GM12872 (cell line): ENCODE measurements at regions not wholly inside any gene's neighbourhood (a gene's known extent, or its start where the extent isn't known, plus 50 kb on each side); places are given as distances from the start of the nearest gene placed in this dataset.

Experiments used
- TF ChIP-seq, protein P1 (sequence below): IDR thresholded peaks from 3 replicates; pipeline ENCODE4 v1.5.1; 2011; ENCODE audit warnings: low read depth, mild to moderate bottlenecking, low read length, moderate library complexity; ENCODE audit not compliant: insufficient read depth

DNA sequence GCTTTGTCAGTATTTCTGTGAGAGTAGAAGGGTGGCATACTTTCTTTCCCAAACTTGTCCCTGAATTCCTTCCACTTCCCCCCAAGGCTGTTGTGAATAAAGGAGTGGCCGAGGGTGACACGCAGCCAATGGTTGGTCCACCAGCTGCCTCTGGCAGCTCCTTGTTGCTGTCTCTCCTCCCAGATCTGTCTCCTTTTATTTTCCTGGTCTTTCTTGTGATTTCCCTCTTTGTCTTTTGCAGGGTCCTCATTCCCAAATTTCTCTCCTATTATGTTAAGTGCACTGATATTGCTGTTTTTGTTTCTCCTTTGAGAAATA, 137.5 kb upstream of the HMHB1 start:
- TF ChIP-seq, protein P1, sequence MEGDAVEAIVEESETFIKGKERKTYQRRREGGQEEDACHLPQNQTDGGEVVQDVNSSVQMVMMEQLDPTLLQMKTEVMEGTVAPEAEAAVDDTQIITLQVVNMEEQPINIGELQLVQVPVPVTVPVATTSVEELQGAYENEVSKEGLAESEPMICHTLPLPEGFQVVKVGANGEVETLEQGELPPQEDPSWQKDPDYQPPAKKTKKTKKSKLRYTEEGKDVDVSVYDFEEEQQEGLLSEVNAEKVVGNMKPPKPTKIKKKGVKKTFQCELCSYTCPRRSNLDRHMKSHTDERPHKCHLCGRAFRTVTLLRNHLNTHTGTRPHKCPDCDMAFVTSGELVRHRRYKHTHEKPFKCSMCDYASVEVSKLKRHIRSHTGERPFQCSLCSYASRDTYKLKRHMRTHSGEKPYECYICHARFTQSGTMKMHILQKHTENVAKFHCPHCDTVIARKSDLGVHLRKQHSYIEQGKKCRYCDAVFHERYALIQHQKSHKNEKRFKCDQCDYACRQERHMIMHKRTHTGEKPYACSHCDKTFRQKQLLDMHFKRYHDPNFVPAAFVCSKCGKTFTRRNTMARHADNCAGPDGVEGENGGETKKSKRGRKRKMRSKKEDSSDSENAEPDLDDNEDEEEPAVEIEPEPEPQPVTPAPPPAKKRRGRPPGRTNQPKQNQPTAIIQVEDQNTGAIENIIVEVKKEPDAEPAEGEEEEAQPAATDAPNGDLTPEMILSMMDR: no peak

DNA sequence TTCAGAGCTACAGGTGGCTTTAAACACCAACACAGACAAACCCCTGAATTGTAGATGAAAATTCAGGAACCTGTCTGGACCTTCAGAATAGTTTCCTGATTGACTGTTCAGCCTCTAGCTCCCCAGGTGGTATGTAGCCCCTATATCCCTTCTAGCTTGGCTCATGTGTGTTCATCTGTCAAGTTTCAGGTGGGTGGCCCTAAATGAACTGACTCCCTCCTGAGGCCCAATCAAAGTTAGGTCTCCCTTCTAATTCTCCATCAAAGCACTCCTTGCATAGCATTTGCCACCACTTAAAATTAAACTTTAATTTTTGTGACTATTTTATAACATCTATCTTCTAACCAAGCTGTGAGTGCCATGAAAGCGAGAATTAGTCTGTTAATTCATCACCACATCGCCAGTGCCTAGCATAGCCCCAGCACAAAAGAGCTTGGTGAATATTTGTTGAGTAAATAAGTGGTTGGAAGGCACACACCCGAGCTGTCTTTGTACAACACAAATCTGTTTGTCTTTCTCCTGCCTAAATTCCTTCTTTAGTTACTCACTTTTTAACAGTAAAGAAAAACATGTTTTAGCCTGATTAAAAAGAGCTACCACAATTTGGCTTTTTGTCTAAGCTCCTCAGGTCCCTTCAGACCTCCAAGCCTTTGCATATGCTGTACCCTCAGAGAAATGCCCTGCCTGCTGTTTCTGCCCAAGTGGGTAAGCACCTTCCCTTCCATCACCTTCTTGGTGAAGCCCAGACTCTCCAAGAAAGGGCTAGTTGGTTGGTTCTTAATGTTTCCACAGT, 138.1 kb upstream of the HMHB1 start:
- TF ChIP-seq, protein P1: no peak

DNA sequence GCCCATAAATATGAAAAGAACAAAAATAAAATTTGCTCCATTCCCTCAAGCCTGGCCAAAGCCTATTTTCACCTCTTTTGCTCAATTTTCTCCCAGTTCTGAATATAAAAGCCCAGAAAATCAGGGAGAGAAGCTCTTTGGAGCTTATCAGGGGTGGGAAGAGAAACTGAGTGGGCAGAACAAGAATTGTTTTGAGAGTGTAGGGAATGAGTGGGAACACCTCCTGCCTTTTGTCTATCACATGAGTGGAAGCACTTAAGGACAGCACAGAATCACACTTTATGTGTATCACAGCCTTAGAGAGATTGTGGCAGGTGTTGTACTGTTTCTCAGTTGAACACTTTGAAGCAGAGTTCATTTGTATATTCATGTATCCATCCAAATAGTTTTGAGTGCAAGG, 139.2 kb upstream of the HMHB1 start:
- TF ChIP-seq, protein P1: no peak

GRCh38 chr5:143671674-143672569, 140.0 kb upstream of the HMHB1 start:
- TF ChIP-seq, protein P1: no peak

- TF ChIP-seq, protein P1: no peak
Measured at GRCh38 chr5:143671021-143671420, 140.9 kb upstream of the HMHB1 start.

DNA sequence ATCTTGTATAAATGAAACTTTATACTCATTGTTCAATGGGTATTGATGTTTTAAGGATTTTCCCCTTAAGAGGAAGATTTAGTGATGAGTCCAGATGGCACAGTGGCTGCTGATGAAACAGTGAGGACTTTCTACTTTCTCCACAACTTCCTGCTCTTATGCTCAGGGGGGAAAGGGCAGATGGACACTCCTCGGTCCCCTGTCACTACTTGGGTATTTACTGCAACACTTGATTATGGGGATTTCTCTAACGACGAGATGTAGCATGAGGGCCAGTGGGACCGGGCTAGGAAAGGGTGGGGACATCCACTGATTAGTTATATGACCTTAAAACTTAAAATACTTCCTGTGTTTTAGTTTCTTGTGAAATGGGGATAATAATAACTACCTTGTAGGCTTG, 146.1 kb upstream of the HMHB1 start:
- TF ChIP-seq, protein P1: no peak

- TF ChIP-seq, protein P1: no peak
Measured at GRCh38 chr5:143664623-143665022, 147.3 kb upstream of the HMHB1 start.
